Hepatocyte (in vitro differentiated cells): ENCODE measurements at regions not wholly inside any gene's neighbourhood (a gene's known extent, or its start where the extent isn't known, plus 50 kb on each side); places are given as distances from the start of the nearest gene placed in this dataset.

Experiments
- DNase-seq: peaks from one replicate; pipeline ENCODE4 v3.0.0-alpha.2; 2016; ENCODE audit warnings: low spot score
- H2AFZ ChIP-seq: fragments of 200-600 bp; sonication (generic); 2 replicates; pipeline ENCODE4 v1.6.0; 2016; ENCODE audit warnings: antibody characterized with exemption, mild to moderate bottlenecking
- H3K27ac ChIP-seq: fragments of 200-600 bp; sonication (generic); 2 replicates; pipeline ENCODE4 v1.5.1; 2016; ENCODE audit warnings: mild to moderate bottlenecking
- H3K27me3 ChIP-seq: fragments of 200-600 bp; sonication (generic); 2 replicates; pipeline ENCODE4 v1.6.1; 2016
- H3K36me3 ChIP-seq: fragments of 200-600 bp; sonication (generic); replicated peaks from 2 replicates; pipeline ENCODE4 v1.5.1; 2016; ENCODE audit warnings: low read depth; ENCODE audit not compliant: insufficient read depth
- H3K4me1 ChIP-seq: fragments of 200-600 bp; sonication (generic); 2 replicates; pipeline ENCODE4 v1.5.1; 2016; ENCODE audit warnings: mild to moderate bottlenecking, moderate library complexity; ENCODE audit not compliant: insufficient read depth
- H3K4me2 ChIP-seq: fragments of 200-600 bp; sonication (generic); 2 replicates; pipeline ENCODE4 v1.6.0; 2016
- H3K4me3 ChIP-seq: fragments of 200-600 bp; sonication (generic); 2 replicates; pipeline ENCODE4 v1.5.1; 2016; ENCODE audit warnings: mild to moderate bottlenecking
- H3K79me2 ChIP-seq: fragments of 200-600 bp; sonication (generic); 2 replicates; pipeline ENCODE4 v1.6.0; 2017; ENCODE audit warnings: mild to moderate bottlenecking
- H3K9me2 ChIP-seq: fragments of 200-600 bp; sonication (generic); replicated peaks from 2 replicates; pipeline ENCODE4 v1.6.0; 2017; ENCODE audit warnings: mild to moderate bottlenecking; ENCODE audit not compliant: insufficient read depth
- H3K9me3 ChIP-seq: fragments of 200-600 bp; sonication (generic); 2 replicates; pipeline ENCODE4 v1.5.1; 2016; ENCODE audit warnings: low read depth, mild to moderate bottlenecking
- H4K20me1 ChIP-seq: fragments of 200-600 bp; sonication (generic); 2 replicates; pipeline ENCODE4 v1.6.0; 2016; ENCODE audit warnings: mild to moderate bottlenecking; ENCODE audit not compliant: insufficient read depth, poor library complexity, severe bottlenecking
- EZH2 ChIP-seq: fragments of 200-600 bp; sonication (generic); IDR thresholded peaks from 2 replicates; pipeline ENCODE4 v1.6.1; 2016; ENCODE audit warnings: antibody characterized with exemption, mild to moderate bottlenecking, borderline replicate concordance
- EZH2phosphoT487 ChIP-seq: fragments of 200-600 bp; sonication (generic); IDR thresholded peaks from one replicate; pipeline ENCODE4 v1.6.1; 2018; ENCODE audit warnings: antibody characterized with exemption, mild to moderate bottlenecking, low read depth, moderate library complexity; ENCODE audit not compliant: unreplicated experiment, severe bottlenecking
- WGBS: methylation state at CpG from one replicate; pipeline ENCODE4 v1.1.6; 2016; ENCODE audit warnings: low lambda C conversion rate; ENCODE audit errors: missing lambda C conversion rate; 5-methylcytosine and 5-hydroxymethylcytosine counted together
- TF ChIP-seq, protein P1 (sequence below): fragments of 200-600 bp; sonication (generic); IDR thresholded peaks from 2 replicates; pipeline ENCODE4 v1.5.1; 2016; ENCODE audit warnings: antibody characterized with exemption, mild to moderate bottlenecking; ENCODE audit not compliant: poor library complexity

GRCh38 chr21:25149022-25149421 lies 458.3 kb downstream of the MRPL39 start:
- Histone ChIP-seq H4K20me1 (no peaks in the 10 kb centered on the region), H3K79me2 (no peaks in the 10 kb centered on the region), H3K4me1 (no peaks in the 10 kb centered on the region), H3K36me3 (no peaks in the 10 kb centered on the region), H3K27me3 (no peaks in the 10 kb centered on the region), H3K4me3 (no peak overlapping the region), H3K9me3 (no peaks in the 10 kb centered on the region), H3K9me2 (no peaks in the 10 kb centered on the region), H3K4me2 (no peak overlapping the region), H2AFZ (no peak overlapping the region), H3K27ac (no peak overlapping the region)
- TF ChIP-seq EZH2phosphoT487 (no peak), EZH2 (no peak)
- TF ChIP-seq, protein P1, sequence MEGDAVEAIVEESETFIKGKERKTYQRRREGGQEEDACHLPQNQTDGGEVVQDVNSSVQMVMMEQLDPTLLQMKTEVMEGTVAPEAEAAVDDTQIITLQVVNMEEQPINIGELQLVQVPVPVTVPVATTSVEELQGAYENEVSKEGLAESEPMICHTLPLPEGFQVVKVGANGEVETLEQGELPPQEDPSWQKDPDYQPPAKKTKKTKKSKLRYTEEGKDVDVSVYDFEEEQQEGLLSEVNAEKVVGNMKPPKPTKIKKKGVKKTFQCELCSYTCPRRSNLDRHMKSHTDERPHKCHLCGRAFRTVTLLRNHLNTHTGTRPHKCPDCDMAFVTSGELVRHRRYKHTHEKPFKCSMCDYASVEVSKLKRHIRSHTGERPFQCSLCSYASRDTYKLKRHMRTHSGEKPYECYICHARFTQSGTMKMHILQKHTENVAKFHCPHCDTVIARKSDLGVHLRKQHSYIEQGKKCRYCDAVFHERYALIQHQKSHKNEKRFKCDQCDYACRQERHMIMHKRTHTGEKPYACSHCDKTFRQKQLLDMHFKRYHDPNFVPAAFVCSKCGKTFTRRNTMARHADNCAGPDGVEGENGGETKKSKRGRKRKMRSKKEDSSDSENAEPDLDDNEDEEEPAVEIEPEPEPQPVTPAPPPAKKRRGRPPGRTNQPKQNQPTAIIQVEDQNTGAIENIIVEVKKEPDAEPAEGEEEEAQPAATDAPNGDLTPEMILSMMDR, result no peak
- 64% methylated on average over 1 of the region's 1 CpG for WGBS
- peak; percentile 17 for DNase-seq

DNA sequence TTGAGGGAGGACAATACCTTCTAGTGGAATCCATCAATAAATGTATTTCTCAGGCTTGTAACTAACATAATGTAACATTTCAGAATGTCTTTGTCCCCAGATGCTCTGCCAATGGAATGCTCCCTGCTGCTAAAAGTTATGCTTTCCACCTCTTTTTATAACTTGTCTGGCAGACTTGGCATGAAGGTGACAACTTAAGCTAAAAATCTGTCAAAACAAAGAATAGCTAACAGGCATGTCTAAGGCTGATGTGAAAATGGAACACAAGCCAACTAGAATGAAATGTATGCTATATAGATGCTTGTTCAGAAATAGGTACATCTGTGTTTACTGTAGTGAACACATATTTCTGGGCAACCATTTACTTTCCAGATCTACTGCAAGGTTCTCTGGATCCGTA lies 467.9 kb downstream of the MRPL39 start:
- Histone ChIP-seq H3K4me2 (no peak overlapping the region), H3K9me2 (no peaks in the 10 kb centered on the region), H3K27ac (no peak overlapping the region), H2AFZ (no peak overlapping the region), H3K27me3 (no peaks in the 10 kb centered on the region), H3K79me2 (no peaks in the 10 kb centered on the region), H3K4me1 (no peaks in the 10 kb centered on the region), H4K20me1 (no peaks in the 10 kb centered on the region), H3K4me3 (no peak overlapping the region), H3K36me3 (no peaks in the 10 kb centered on the region), H3K9me3 (no peaks in the 10 kb centered on the region)
- WGBS, result 52% methylated on average over 1 of the region's 1 CpG
- no peak for DNase-seq
- TF ChIP-seq EZH2phosphoT487 (no peak), EZH2 (no peak)
- TF ChIP-seq, protein P1, result no peak

DNA sequence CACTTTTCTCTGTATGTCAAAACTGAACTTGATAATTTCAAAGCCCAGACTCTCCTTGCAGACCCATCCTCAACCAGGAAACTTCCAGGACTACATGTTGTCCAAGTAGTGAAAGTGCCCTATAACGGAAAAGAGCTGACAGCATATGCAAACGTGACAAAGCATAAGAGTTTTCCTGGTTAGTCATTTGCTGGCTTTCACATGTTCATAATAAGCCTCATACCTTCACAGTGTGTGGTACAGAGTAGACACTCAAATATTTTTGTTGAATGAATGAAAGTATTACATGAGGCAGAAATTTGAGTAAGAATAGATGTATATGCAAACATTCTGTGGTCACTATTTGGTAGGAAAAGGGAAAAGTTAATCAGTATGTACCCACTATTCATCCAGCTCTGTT lies 473.3 kb downstream of the MRPL39 start:
- H3K4me3 ChIP-seq, result no peak overlapping the region
- TF ChIP-seq EZH2phosphoT487 (no peak), EZH2 (no peak)
- TF ChIP-seq, protein P1, result no peak

GRCh38 chr21:25127811-25128210 lies 479.5 kb downstream of the MRPL39 start:
- no peak overlapping the region for H3K27ac ChIP-seq
- H3K9me3 ChIP-seq, result no peaks in the 10 kb centered on the region
- H3K9me2 ChIP-seq, result no peaks in the 10 kb centered on the region
- H3K27me3 ChIP-seq, result no peaks in the 10 kb centered on the region
- no peaks in the 10 kb centered on the region for H3K36me3 ChIP-seq
- no peaks in the 10 kb centered on the region for H4K20me1 ChIP-seq
- 53% methylated on average over 1 of the region's 1 CpG for WGBS
- H3K4me3 ChIP-seq, result no peak overlapping the region
- no peak overlapping the region for H2AFZ ChIP-seq
- no peaks in the 10 kb centered on the region for H3K79me2 ChIP-seq
- no peaks in the 10 kb centered on the region for H3K4me1 ChIP-seq
- DNase-seq, result no peak
- TF ChIP-seq EZH2, result no peak
- TF ChIP-seq, protein P1, result no peak
- no peak for TF ChIP-seq EZH2phosphoT487
- no peak overlapping the region for H3K4me2 ChIP-seq

More for the DNA sequence above, 473.3 kb downstream of the MRPL39 start:
- no peaks in the 10 kb centered on the region for H3K79me2 ChIP-seq
- H3K4me1 ChIP-seq, result no peaks in the 10 kb centered on the region
- no peak overlapping the region for H2AFZ ChIP-seq
- no peak overlapping the region for H3K4me2 ChIP-seq
- no peaks in the 10 kb centered on the region for H4K20me1 ChIP-seq
- H3K27me3 ChIP-seq, result no peaks in the 10 kb centered on the region
- no peak overlapping the region for H3K27ac ChIP-seq
- H3K9me3 ChIP-seq, result no peaks in the 10 kb centered on the region
- H3K36me3 ChIP-seq, result no peaks in the 10 kb centered on the region
- no peaks in the 10 kb centered on the region for H3K9me2 ChIP-seq
- no peak for DNase-seq
- WGBS, result 77% methylated on average over 2 of the region's 2 CpGs
